Prostate gland (tissue), 2 donors: ENCODE measurements at regions not wholly inside any gene's neighbourhood (a gene's known extent, or its start where the extent isn't known, plus 50 kb on each side); places are given as distances from the start of the nearest gene placed in this dataset.

Experiments
- CTCF ChIP-seq, 4 experiments: fragments of 200-600 bp in 2 of 4; fragments of 450-650 bp in 2 of 4; sonication (generic) in 2 of 4; IDR thresholded peaks; 1 replicate in 3 of 4; 2 replicates in 1 of 4; pipeline ENCODE4 v1.5.1; 2016 to 2019; ENCODE audit warnings: antibody characterized with exemption in 4 of 4, mild to moderate bottlenecking in 2 of 4, moderate library complexity in 2 of 4
- POLR2A ChIP-seq: fragments of 450-650 bp; IDR thresholded peaks from one replicate; pipeline ENCODE4 v1.6.1; 2016; ENCODE audit warnings: antibody characterized with exemption, mild to moderate bottlenecking

GRCh38 chr10:30117812-30118501 is 58.6 kb upstream of the JCAD start:
- no peak for TF ChIP-seq POLR2A
- TF ChIP-seq CTCF (IDR thresholded peaks at IDR 0.05): no peak
